ENCODE measurements at regions not wholly inside any gene's neighbourhood (a gene's known extent, or its start where the extent isn't known, plus 50 kb on each side); places are given as distances from the start of the nearest gene placed in this dataset.

GRCh38 chr18:14905350-14905749, 157.4 kb downstream of the ANKRD30B start:
- no peak for DNase-seq

GRCh38 chr18:14905979-14906378, 158.0 kb downstream of the ANKRD30B start:
- no peak for DNase-seq

GRCh38 chr18:14907420-14907819, 159.4 kb downstream of the ANKRD30B start:
- DNase-seq, result no peak

- DNase-seq, result no peak
Measured at GRCh38 chr18:14908541-14908940, 160.6 kb downstream of the ANKRD30B start.

GRCh38 chr18:14912967-14913366, 165.0 kb downstream of the ANKRD30B start:
- DNase-seq, result no peak

- DNase-seq, result no peak
Measured at GRCh38 chr18:14914121-14914520, 166.1 kb downstream of the ANKRD30B start.

DNA sequence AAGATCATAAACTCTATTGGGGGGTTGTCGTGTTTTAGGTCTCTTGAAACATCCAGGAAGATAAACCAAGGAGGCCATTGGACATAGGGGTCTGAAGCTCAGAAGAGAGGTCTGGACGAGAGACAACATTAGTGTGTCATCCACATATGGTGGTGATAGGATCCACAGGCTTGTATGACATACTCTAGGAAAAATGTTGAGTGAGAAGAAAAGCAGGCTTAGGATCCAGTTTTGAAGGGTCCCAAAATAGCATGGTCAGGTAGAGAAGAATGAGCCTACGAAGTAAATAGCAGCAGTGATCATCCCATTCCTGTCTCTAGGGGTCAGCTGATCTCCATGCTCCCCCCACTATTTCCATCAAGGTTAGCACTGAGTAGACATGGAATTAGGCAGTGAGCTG, 166.8 kb downstream of the ANKRD30B start:
- no peak for DNase-seq

GRCh38 chr18:14916181-14916580, 168.2 kb downstream of the ANKRD30B start:
- DNase-seq, result no peak

GRCh38 chr18:14916851-14917250, 168.9 kb downstream of the ANKRD30B start:
- no peak for DNase-seq

- DNase-seq, result no peak
Measured at GRCh38 chr18:14917311-14917710, 169.3 kb downstream of the ANKRD30B start.

- DNase-seq, result no peak
Measured at GRCh38 chr18:14919666-14920065, 171.7 kb downstream of the ANKRD30B start.

GRCh38 chr18:14921031-14921430, 173.1 kb downstream of the ANKRD30B start:
- DNase-seq, result no peak

DNA sequence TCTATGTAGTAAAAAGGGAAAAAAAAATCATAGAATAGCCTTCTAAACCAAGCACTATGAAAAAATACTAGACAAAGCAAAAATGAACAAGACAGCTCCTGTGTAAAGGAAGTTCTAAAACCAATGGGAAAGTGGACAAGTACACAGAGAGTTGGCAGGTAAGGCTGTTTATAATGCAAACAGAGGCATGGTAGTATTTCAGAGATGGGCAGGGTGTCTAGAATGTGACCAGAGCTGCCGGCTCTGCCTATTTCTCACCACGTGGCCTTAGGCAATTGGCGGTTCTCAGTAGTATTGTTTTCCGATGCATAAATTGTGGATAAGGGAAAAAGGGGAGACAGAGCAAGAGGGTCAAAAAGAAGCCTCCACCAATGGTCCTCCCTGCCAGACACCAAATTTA, 173.6 kb downstream of the ANKRD30B start:
- no peak for DNase-seq

GRCh38 chr18:14922031-14922430, 174.1 kb downstream of the ANKRD30B start:
- no peak for DNase-seq

GRCh38 chr18:14922965-14923565, 175.1 kb downstream of the ANKRD30B start:
- DNase-seq, result no peak

- DNase-seq, result no peak
Measured at GRCh38 chr18:14924226-14924625, 176.3 kb downstream of the ANKRD30B start.

GRCh38 chr18:14925281-14925709, 177.3 kb downstream of the ANKRD30B start:
- no peak for DNase-seq

DNA sequence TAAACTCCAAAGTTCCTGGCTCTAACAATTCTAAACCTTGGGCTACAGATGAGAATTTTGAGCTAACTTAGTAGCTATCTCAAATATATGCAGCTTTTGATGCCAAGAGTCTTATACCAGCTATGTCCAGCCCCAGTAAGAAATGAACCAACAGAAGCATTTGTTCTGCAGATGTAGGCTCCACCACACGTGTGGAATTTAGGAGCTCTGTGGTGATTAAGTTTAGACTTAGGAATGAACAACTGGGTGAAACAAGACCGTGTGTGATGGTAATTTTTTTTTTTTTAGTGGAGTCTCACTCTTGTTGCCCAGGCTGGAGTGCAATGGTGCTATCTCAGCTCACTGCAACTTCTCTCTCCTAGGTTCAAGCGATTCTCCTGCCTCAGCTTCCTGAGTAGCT, 179.7 kb downstream of the ANKRD30B start:
- DNase-seq, result no peak

DNA sequence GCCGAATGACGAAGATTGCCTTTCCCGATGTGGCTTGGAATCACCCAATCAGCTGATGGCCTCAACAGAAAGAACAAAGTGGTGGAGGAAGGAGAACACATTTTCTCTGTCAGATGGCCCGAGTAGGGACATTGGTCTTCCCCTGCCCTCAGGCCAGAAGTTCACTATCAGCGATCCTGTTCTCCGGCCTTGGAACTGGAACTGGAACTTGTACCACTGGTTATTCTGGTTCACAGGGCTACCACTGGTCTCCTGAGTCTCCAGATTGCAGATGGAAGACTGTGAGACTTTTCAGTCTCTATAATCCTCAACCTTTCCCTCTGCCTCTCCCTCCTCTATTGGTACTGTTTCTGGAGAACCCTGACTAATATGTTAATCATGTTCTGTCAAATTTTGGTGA, 180.4 kb downstream of the ANKRD30B start:
- no peak for DNase-seq

DNA sequence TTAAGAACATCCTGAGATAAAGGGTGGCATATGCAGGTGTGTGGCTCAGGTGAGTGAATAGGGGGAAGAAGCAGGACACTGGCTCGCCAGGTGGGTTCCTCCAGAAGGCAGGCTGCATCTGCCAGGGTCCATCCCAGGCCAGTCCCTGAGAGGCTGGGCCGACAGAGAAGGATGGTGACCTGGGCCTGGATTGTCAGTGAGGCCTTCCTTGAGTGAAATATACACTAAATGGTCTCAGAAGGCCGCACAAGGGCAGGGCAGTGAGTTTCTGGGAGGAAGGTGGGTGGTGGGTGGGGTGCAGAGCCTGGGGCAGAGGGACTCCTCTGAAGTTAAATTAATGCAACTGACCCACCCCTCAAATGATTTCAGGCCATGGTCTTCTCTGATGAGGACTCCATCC, 182.1 kb downstream of the ANKRD30B start:
- no peak for DNase-seq

DNA sequence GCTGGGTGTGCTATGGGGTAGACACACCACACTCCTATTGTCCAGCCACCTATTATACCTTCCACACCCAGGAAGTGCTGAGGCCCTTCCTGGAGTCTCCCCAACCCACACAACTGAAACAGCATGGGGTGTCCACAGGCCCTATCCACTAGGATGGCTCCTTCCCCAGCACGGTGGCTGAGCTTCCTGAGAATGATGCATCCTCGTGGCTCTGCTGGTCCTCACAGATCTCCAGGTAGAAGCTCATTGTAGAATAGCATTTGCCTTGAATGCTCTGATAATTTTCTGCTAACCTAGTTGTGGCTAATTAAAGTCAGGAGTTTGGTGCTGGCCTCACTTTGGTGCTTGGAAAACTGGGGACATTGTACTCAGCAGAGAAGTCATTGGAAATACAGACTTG, 182.6 kb downstream of the ANKRD30B start:
- no peak for DNase-seq

DNA sequence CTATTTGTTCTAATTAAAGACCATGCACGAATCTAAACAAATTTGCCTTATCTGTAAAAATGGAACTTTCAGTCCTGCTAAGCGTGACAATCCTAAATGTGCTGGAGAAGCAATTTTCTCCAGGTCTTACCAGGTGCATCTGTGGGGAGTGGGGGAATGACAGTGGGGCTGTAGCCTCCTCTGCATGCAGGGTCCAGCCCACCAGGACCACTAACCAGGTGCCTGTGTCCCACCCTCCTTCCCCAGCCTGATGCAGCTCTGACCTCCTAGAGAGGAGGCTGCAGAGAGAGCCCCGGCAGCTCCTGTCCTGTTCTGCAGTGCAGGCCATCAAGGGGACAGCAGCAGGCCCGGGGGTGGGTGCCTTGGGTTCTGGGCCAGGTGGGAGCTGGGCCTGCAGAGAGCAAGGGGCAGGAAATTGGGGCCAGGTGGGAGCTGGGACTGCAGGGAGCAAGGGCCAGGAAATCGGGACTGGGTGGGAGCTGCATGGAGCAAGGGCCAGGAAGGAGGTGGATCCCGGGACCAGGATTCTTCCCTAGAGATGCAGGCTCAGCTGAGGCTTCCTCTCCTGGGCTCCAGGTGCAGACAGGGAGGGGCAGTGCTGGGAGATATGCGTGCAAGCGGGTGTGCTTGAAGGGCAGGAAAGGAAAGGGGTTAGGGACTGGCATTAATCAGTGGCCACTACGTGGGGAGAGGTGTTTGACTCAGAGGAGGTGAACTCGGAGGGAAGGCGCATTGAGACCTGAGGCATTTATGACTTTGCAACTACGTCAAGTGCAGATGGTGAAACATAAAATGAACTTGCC, 185.3 kb downstream of the ANKRD30B start:
- no peak for DNase-seq

GRCh38 chr18:14933964-14934363, 186.0 kb downstream of the ANKRD30B start:
- DNase-seq, result no peak

DNA sequence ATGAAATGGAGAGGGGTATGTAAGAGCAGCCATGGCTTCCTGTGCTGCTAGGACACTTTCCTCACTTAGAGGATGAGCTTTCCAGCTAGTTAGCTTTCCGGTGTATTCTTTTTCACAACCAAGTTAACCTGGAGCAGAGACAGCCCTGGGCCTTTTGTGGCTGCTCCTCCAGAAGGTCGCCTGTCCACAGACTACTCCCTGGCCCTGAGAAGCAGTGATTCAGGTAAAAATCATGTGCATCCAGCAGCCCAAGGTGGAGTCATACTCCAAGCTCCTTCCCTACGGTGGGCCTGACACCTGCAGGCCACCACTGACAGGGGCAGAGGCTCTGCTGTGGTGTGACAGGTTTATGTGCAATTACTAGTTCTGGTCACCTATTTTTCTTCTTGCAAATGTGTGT, 187.2 kb downstream of the ANKRD30B start:
- no peak for DNase-seq

DNA sequence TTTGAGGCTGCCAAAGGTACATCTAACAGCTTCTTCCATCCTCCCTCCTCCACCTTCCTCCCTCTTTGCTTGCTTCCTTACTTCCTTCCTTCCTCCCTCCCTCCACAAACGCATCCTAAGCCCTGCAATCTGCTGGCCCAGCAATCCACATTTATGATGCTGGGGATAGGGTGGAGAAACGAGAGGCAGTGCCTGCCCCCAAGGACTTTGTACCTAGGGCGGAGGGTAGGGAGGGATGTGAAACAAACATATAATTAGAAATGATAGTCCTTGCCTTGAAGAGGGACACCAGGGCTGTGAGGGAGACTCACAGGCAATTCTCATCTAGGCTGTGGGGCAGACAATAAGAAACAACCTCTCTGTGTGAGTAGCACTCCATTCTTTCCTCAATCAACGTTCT, 188.3 kb downstream of the ANKRD30B start:
- DNase-seq, result no peak

Measured in right forelimb (tissue), 1 donor.